ENCODE measurements at regions not wholly inside any gene's neighbourhood (a gene's known extent, or its start where the extent isn't known, plus 50 kb on each side); places are given as distances from the start of the nearest gene placed in this dataset.

DNA sequence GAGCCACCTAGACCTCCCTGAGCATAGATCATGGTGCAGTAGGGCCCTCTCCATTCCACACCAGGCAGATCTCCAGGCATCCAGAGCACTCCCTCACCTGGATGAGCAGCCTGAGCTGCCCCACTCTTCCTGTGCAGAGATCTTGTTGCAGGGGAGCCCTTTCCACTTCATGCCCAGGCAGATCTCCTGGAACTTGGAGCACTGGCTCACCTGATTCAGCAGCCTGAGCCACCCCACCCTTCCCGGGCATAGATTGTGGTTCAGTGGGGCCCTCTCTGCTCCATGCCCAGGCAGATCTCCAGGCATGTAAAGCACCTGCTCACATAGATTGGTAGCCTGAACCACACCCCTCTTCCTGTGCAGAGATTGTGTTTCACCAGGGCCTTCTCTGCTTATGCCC, 78.0 kb downstream of the SEC16B start:
- Histone ChIP-seq H3K27me3 (ENCODE audit: control insufficient read depth in 1 of 2, insufficient read depth in 2 of 2, low read length in 2 of 2) (no peaks in the 10 kb centered on the region), H3K4me2 (ENCODE audit: low read depth, low read length) (no peak overlapping the region), H3K27ac (ENCODE audit: extremely low read length, insufficient read depth, low read length) (no peak overlapping the region), H3K36me3 (replicated peaks in 1 of 2; ENCODE audit: control insufficient read depth in 1 of 2, insufficient read depth in 2 of 2, low read length in 2 of 2) (no peaks in the 10 kb centered on the region), H3K4me3 (replicated peaks in 1 of 3; ENCODE audit: insufficient read depth in 1 of 3, low read depth in 2 of 3, low read length in 3 of 3) (no peak overlapping the region), H3K9ac (ENCODE audit: insufficient read depth, low read depth, low read length) (no peak overlapping the region), H3K4me1 (ENCODE audit: insufficient read depth, low read length) (no peaks in the 10 kb centered on the region), H3K79me2 (ENCODE audit: insufficient read depth, low read length) (no peaks in the 10 kb centered on the region), H3K9me3 (ENCODE audit: low read length) (peaks cover 21% of the 10 kb centered on the region), H2AFZ (ENCODE audit: low read length) (no peak overlapping the region), H4K20me1 (ENCODE audit: insufficient read depth, low read length) (no peaks in the 10 kb centered on the region)
- 0% methylated on average over 1 of the region's 1 CpG for WGBS (ENCODE audit: low lambda C conversion rate)
- ChIA-PET CTCF (ENCODE audit: low intra/inter-chr PET ratio, low total read pairs) (no interaction called here), POLR2A (no interaction called here)
- intact Hi-C loops (cut with micrococcal nuclease; ENCODE audit: unreplicated experiment) (no loop called here), in situ Hi-C loops (cut with HindIII; ENCODE audit: extremely low pct_ligation_motif_present, low pct_unique_long_range_greater_than_20kb) (no loop called here)
- DNase-seq (ENCODE audit: low spot score), result no peak
- no peak for FAIRE-seq
- BruUV-seq (replicated peaks), result no TSS peak
- ATAC-seq, result no peak
- TF ChIP-seq TEAD2 (CRISPR knock-in tag; IDR thresholded peaks at IDR 0.05) (no peak), ZBTB3 (CRISPR knock-in tag; IDR thresholded peaks at IDR 0.05; ENCODE audit: borderline replicate concordance, low read depth) (no peak), IRF2 (CRISPR knock-in tag; IDR thresholded peaks at IDR 0.05) (no peak), ZNF160 (CRISPR knock-in tag; IDR thresholded peaks at IDR 0.05) (no peak), MBNL3 (CRISPR knock-in tag; conservative IDR thresholded peaks at IDR 0.05) (no peak), GPBP1L1 (CRISPR knock-in tag; IDR thresholded peaks at IDR 0.05) (no peak), MIER3 (CRISPR knock-in tag; IDR thresholded peaks at IDR 0.05; ENCODE audit: borderline replicate concordance) (no peak), ZNF446 (CRISPR knock-in tag; IDR thresholded peaks at IDR 0.05) (no peak), HMGA1 (CRISPR knock-in tag; conservative IDR thresholded peaks at IDR 0.05) (no peak), DPF2 (CRISPR knock-in tag; IDR thresholded peaks at IDR 0.05; ENCODE audit: borderline replicate concordance, low read depth) (no peak)

Measured in HepG2 (cell line).